PC-3 (cell line): ENCODE measurements at regions not wholly inside any gene's neighbourhood (a gene's known extent, or its start where the extent isn't known, plus 50 kb on each side); places are given as distances from the start of the nearest gene placed in this dataset.

Experiments
- ATAC-seq: fragments of 200-7000 bp; cut with Tn5 transposase; 2 replicates; pipeline ENCODE4 v1.9.1; 2020; ENCODE audit warnings: mild to moderate bottlenecking, moderate library complexity
- BruUV-seq: library from RNA; stranded (reverse); fragments of 400-500 nt; replicated peaks from 2 replicates; lab custom pipeline; 2021; lab: Mats Ljungman, UMichigan
- CTCF ChIA-PET: fragments of 300-600 bp; sonication (Branson Sonifier 250); formaldehyde crosslinking; loops from one replicate; lab custom pipeline; 2022; ENCODE audit warnings: antibody characterized with exemption; lab: Charles Lee
- POLR2A ChIA-PET: fragments of 300-600 bp; sonication (Branson Sonifier 250); formaldehyde crosslinking; loops from one replicate; lab custom pipeline; 2022; ENCODE audit warnings: antibody characterized with exemption; ENCODE audit not compliant: unreplicated experiment; lab: Charles Lee
- DNase-seq: peaks from one replicate; pipeline ENCODE4 v3.0.0-alpha.2; 2015
- H2AFZ ChIP-seq: fragments of 300-600 bp; sonication (generic); 2 replicates; pipeline ENCODE4 v1.6.0; 2016; ENCODE audit warnings: antibody characterized with exemption, low read length
- H3F3A ChIP-seq: fragments of 300-600 bp; sonication (generic); one replicate; pipeline ENCODE4 v1.6.0; 2017; ENCODE audit warnings: antibody characterized with exemption, low read length, control low read depth, mild to moderate bottlenecking; ENCODE audit not compliant: unreplicated experiment
- H3K27ac ChIP-seq: fragments of 300-600 bp; sonication (generic); 2 replicates; pipeline ENCODE4 v1.5.1; 2016; ENCODE audit warnings: mild to moderate bottlenecking, low read length
- H3K27me3 ChIP-seq: fragments of 300-600 bp; sonication (generic); 2 replicates; pipeline ENCODE4 v1.6.1; 2016; ENCODE audit warnings: low read length, mixed read lengths
- H3K36me3 ChIP-seq: fragments of 300-600 bp; sonication (generic); 2 replicates; pipeline ENCODE4 v1.6.1; 2016; ENCODE audit warnings: low read depth, mixed run types, low read length, mixed read lengths
- H3K4me1 ChIP-seq: fragments of 300-600 bp; sonication (generic); 2 replicates; pipeline ENCODE4 v1.5.1; 2016; ENCODE audit warnings: low read length; ENCODE audit not compliant: insufficient read depth
- H3K4me2 ChIP-seq: fragments of 300-600 bp; sonication (generic); 2 replicates; pipeline ENCODE4 v1.6.0; 2016; ENCODE audit warnings: low read length
- H3K4me3 ChIP-seq: fragments of 300-600 bp; sonication (generic); 2 replicates; pipeline ENCODE4 v1.5.1; 2016; ENCODE audit warnings: mild to moderate bottlenecking, low read length, mixed read lengths
- H3K79me2 ChIP-seq: fragments of 300-600 bp; sonication (generic); 2 replicates; pipeline ENCODE4 v1.6.1; 2017; ENCODE audit warnings: low read length, mixed read lengths
- H3K9ac ChIP-seq: fragments of 300-600 bp; sonication (generic); 2 replicates; pipeline ENCODE4 v1.6.0; 2016; ENCODE audit warnings: mild to moderate bottlenecking, low read length
- H3K9me2 ChIP-seq: fragments of 300-600 bp; sonication (generic); replicated peaks from 2 replicates; pipeline ENCODE4 v1.6.1; 2016; ENCODE audit warnings: mixed run types, low read length, mixed read lengths
- H3K9me3 ChIP-seq: fragments of 300-600 bp; sonication (generic); 2 replicates; pipeline ENCODE4 v1.6.1; 2016; ENCODE audit warnings: low read length, mixed read lengths
- H4K20me1 ChIP-seq: fragments of 300-600 bp; sonication (generic); 2 replicates; pipeline ENCODE4 v1.6.1; 2016; ENCODE audit warnings: low read length, mixed read lengths
- EZH2 ChIP-seq: fragments of 300-600 bp; sonication (generic); IDR thresholded peaks from one replicate; pipeline ENCODE4 v1.6.1; 2017; ENCODE audit warnings: antibody characterized with exemption, mild to moderate bottlenecking, low read length; ENCODE audit not compliant: unreplicated experiment
- EZH2phosphoT487 ChIP-seq: fragments of 300-600 bp; sonication (generic); IDR thresholded peaks from 2 replicates; pipeline ENCODE4 v1.6.1; 2018; ENCODE audit warnings: mild to moderate bottlenecking, antibody characterized with exemption, low read length, borderline replicate concordance
- intact Hi-C: fragments of 100-400 bp; cut with micrococcal nuclease; formaldehyde crosslinking; loops from 2 replicates; pipeline ENCODE4 v1.9.0; 2023
- TF ChIP-seq, protein P1 (sequence below): fragments of 300-600 bp; sonication (generic); conservative IDR thresholded peaks from 2 replicates; pipeline ENCODE4 v1.5.1; 2017; ENCODE audit warnings: antibody characterized with exemption, low read depth, mild to moderate bottlenecking, low read length

DNA sequence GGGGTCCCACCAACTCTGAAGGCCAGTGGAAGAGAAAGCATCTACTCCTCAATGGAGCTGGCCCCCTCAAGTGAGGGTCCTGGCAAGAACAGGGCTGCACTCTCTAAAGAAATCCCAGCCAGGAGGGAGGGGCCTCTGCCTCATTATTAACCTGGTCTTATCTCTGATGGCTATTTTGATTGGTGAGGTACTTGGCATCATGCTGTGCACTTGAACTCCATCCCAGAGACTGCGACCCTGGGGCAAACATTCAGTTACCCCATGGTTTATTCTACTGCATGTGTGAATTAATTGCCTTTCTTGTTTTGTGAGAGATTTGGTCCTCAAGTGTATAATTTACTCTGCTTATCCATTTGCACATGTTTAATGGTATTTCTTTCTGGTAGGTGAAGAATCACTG lies 55.0 kb upstream of the ETV3 start:
- TF ChIP-seq, protein P1, sequence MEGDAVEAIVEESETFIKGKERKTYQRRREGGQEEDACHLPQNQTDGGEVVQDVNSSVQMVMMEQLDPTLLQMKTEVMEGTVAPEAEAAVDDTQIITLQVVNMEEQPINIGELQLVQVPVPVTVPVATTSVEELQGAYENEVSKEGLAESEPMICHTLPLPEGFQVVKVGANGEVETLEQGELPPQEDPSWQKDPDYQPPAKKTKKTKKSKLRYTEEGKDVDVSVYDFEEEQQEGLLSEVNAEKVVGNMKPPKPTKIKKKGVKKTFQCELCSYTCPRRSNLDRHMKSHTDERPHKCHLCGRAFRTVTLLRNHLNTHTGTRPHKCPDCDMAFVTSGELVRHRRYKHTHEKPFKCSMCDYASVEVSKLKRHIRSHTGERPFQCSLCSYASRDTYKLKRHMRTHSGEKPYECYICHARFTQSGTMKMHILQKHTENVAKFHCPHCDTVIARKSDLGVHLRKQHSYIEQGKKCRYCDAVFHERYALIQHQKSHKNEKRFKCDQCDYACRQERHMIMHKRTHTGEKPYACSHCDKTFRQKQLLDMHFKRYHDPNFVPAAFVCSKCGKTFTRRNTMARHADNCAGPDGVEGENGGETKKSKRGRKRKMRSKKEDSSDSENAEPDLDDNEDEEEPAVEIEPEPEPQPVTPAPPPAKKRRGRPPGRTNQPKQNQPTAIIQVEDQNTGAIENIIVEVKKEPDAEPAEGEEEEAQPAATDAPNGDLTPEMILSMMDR = no peak
- TF ChIP-seq EZH2 (no peak), EZH2phosphoT487 (no peak)
- no peaks in the 10 kb centered on the region for H3K9me3 ChIP-seq
- DNase-seq = no peak

DNA sequence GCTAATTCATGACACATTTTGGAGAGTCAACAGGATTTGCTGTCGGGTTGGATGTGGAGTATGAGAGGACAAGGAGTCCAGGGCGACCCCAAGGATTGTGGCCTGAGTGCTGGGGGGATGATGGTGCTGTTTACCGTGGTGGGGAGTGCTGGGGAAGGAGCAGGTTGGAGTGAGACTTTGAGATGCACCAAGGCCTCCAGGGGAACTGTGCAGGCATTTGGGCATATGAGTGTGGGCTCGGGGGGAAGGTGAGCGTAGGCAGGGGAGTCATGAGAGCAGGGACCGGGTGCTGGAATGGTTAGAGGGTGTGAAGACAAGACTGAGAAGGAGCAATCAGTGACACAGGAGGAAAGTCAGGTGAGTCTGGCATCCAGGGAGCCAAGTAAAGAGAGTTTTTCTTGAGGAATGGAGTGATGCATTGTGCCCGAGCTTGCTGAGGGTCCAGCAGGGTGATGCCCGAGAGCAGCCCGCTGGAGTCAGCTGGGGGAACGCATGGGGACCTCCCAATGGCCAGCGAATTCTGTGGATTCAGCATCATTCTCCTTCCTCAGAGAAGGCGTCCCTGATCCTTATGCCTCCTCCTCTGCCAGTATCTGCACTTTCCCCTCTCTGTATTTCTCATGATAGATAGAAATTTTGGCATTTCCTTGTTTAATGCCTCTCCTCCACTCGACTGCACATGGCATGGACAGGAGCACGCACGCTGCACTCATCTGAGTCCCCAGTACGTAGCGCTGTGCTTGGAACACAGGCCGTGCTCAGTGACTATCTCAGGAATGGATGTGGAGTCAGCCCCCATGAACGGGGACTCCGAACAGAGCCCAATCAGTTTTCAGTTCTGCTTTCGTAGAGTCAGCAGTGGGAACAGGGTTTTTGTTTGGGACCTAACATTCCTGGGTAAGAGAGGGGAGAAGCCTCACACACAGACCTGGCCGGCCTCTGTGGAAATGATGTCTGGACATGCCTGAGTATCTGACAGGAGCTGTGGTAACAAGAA lies 52.1 kb upstream of the ETV3 start:
- H3K4me1 ChIP-seq = no peaks in the 10 kb centered on the region
- peaks cover 75% of the 10 kb centered on the region for H3K27me3 ChIP-seq
- no peaks in the 10 kb centered on the region for H3K79me2 ChIP-seq
- H3K27ac ChIP-seq = no peak overlapping the region
- DNase-seq (no peak), ATAC-seq (no peak)
- no peak overlapping the region for H3K4me2 ChIP-seq
- no peaks in the 10 kb centered on the region for H4K20me1 ChIP-seq
- intact Hi-C loops = no loop called here
- H3K36me3 ChIP-seq = no peaks in the 10 kb centered on the region
- ChIA-PET POLR2A (no interaction called here), CTCF (interaction anchor here (0.6 kb wide), 1 partner anchor 90 kb away, joined by 3 read pairs; no protein-coding TSS in a partner anchor)
- H3K9me2 ChIP-seq = no peaks in the 10 kb centered on the region
- H3K4me3 ChIP-seq = no peak overlapping the region
- H3F3A ChIP-seq = no peaks in the 10 kb centered on the region
- H2AFZ ChIP-seq = no peak overlapping the region
- TF ChIP-seq, protein P1 = no peak
- TF ChIP-seq EZH2phosphoT487 (no peak), EZH2 (no peak)
- BruUV-seq = no TSS peak
- no peaks in the 10 kb centered on the region for H3K9me3 ChIP-seq
- H3K9ac ChIP-seq = no peak overlapping the region

More for the DNA sequence above, 55.0 kb upstream of the ETV3 start:
- Histone ChIP-seq H3K4me3 (no peak overlapping the region), H4K20me1 (no peaks in the 10 kb centered on the region), H3K9me2 (no peaks in the 10 kb centered on the region), H3F3A (no peaks in the 10 kb centered on the region), H3K9ac (no peak overlapping the region), H3K27me3 (peaks cover 47% of the 10 kb centered on the region), H3K27ac (no peak overlapping the region), H3K4me2 (no peak overlapping the region), H3K4me1 (no peaks in the 10 kb centered on the region), H2AFZ (no peak overlapping the region), H3K36me3 (no peaks in the 10 kb centered on the region), H3K79me2 (no peaks in the 10 kb centered on the region)
- BruUV-seq = no TSS peak
- intact Hi-C loops = loop anchor here (1.0 kb wide), 1 partner anchor 296 kb away; no protein-coding TSS in a partner anchor
- ChIA-PET CTCF (no interaction called here), POLR2A (no interaction called here)
- ATAC-seq = no peak

DNA sequence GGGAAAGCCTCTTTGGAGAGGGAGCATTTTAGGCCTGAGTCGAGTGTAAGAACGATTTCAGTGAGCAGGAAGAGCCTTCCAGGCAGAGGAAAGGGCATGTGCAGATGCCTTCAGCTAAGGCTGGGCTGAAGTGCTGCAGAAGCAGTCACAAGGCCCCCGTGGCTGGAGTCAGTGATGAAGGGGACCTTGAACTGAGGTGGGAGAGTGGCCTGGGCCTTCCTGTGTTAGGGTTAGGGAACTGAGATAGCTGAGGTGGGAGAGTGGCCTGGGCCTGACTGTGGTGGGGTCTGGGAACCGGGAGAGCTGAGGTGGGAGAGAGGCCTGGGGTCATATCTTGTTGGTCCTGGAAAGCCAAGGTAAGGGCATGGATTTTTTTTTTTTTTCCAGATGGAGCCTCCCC lies 50.9 kb upstream of the ETV3 start:
- no peaks in the 10 kb centered on the region for H3F3A ChIP-seq
- CTCF ChIA-PET = no interaction called here
- no peaks in the 10 kb centered on the region for H3K79me2 ChIP-seq
- ATAC-seq (no peak), DNase-seq (no peak)
- H3K36me3 ChIP-seq = no peaks in the 10 kb centered on the region
- H3K4me1 ChIP-seq = no peaks in the 10 kb centered on the region
- intact Hi-C loops = no loop called here
- H3K27ac ChIP-seq = no peak overlapping the region
- H3K9me3 ChIP-seq = no peaks in the 10 kb centered on the region
- H2AFZ ChIP-seq = no peak overlapping the region
- peaks cover 87% of the 10 kb centered on the region for H3K27me3 ChIP-seq
- H3K4me3 ChIP-seq = no peak overlapping the region
- H3K9ac ChIP-seq = no peak overlapping the region
- POLR2A ChIA-PET = no interaction called here
- no TSS peak for BruUV-seq
- no peaks in the 10 kb centered on the region for H3K9me2 ChIP-seq
- no peak overlapping the region for H3K4me2 ChIP-seq
- H4K20me1 ChIP-seq = no peaks in the 10 kb centered on the region
- TF ChIP-seq EZH2 (no peak), EZH2phosphoT487 (no peak)
- TF ChIP-seq, protein P1 = no peak
